SH-SY5Y (cell line): ENCODE measurements at regions not wholly inside any gene's neighbourhood (a gene's known extent, or its start where the extent isn't known, plus 50 kb on each side); places are given as distances from the start of the nearest gene placed in this dataset.

Experiments used
- GATA2 ChIP-seq: IDR thresholded peaks from 2 replicates; pipeline ENCODE4 v1.6.1; 2011; ENCODE audit warnings: mild to moderate bottlenecking, low read depth, low read length
- GATA3 ChIP-seq: IDR thresholded peaks from 2 replicates; pipeline ENCODE4 v1.6.1; 2011; ENCODE audit warnings: low read depth, mild to moderate bottlenecking, low read length, moderate library complexity

GRCh38 chr18:7358989-7359726 is 128.3 kb downstream of the LRRC30 start:
- TF ChIP-seq GATA2 (no peak), GATA3 (no peak)
